Fibroblast of skin of right quadriceps (primary cell): ENCODE measurements at regions not wholly inside any gene's neighbourhood (a gene's known extent, or its start where the extent isn't known, plus 50 kb on each side); places are given as distances from the start of the nearest gene placed in this dataset.
"Not testable (repeated sequence)": the region's sequence is repeated elsewhere in the genome, so short reads cannot be mapped to it uniquely, and the experiment has no call there.

Source experiments
- DNase-seq: peaks from one replicate; pipeline ENCODE4 v3.0.0-alpha.2; 2013

DNA sequence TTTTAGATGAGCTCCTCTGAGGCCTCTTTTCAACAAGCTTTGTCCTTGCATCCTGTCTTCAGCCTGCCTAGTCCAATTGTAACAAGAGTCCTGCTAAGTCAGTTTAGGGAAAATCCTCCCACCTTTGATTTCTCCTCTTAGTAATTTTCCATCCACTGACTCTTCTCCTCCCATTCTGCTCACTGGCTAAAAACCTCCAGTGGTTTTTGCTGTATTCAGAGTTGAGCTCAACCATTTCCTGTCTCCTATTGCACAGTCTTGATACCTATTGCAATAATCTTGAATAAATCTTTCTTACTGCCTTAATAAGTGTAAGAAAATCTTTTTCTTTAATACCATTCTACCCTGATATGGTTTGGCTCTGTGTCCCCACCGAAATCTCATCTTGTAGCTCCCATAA is 117.8 kb upstream of the ENPP6 start:
- DNase-seq: no peak

DNA sequence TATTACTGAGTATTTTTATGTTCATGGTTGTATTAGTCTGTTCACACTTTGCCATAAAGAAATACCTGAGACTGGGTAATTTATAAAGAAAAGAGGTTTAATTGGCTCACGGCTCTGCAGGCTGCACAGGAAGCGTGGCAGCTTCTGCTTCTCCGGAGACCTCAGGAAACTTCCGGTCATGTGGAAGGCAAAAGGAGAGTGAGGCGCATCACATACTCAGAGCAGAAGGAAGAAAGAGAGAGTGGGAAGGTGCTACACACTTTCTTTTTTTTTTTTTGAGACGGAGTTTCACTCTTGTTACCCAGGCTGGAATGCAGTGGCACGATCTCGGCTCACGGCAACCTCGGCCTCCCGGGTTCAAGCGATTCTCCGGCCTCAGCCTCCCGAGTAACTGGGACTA is 115.8 kb upstream of the ENPP6 start:
- DNase-seq: not testable (repeated sequence)

DNA sequence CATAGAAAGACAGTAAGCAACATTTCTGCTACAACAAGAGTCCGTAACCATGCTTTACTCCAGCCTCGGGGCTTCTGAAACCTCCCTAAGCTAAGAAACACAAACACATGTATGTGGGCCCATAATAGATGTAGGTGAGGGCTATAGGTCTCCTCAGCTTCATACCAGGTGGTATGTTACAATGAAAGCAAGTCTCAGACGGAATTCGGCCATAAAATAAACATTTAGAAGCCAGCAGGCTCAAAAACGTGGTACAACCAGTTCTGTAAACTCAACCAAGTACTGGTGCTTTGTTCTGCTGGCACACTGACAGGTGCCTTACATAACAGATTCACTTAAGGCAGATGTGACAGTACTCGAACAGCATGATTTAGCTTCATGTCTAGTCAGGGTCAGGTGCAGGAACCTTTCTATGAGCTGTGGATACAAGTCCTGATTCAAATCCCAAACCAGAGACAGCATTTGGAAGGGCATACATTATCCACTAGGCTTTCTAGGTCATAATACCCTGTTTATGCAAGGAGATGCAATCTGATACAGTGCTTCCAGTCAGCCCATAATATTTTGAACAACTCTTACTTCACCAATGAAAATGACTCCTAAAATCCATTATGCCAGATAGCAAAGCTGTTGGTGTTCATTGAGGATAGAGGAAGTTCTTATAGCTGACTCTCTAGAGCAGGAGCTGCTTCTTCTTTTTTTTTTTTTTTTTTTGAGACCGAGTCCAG is 113.8 kb upstream of the ENPP6 start:
- no peak for DNase-seq

DNA sequence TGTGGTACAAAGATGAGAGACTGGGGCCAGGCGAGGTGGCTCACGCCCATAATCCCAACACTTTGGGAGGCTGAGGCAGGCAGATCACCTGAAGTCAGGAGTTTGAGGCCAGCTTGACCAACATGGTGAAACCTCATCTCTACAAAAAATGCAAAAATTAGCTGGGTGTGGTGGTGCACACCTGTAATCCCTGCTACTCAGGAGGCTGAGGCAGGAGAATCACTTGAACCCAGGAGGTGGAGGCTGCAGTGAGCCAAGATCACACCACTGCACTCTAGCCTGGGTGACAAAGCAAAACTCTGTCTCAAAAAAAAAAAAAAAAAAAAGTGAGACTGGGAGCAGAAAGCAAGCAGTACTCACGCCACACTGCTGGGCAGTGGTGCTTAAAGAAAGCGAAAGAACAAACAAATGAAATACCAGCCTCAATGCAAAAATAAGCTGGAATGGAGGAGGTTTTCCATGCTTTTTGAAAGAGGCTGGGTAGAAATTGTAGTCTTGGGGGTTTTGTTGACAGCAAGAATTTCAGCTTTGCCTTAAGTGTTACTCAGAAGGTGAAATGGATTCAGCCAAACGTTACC is 112.9 kb upstream of the ENPP6 start:
- DNase-seq: not testable (repeated sequence)

DNA sequence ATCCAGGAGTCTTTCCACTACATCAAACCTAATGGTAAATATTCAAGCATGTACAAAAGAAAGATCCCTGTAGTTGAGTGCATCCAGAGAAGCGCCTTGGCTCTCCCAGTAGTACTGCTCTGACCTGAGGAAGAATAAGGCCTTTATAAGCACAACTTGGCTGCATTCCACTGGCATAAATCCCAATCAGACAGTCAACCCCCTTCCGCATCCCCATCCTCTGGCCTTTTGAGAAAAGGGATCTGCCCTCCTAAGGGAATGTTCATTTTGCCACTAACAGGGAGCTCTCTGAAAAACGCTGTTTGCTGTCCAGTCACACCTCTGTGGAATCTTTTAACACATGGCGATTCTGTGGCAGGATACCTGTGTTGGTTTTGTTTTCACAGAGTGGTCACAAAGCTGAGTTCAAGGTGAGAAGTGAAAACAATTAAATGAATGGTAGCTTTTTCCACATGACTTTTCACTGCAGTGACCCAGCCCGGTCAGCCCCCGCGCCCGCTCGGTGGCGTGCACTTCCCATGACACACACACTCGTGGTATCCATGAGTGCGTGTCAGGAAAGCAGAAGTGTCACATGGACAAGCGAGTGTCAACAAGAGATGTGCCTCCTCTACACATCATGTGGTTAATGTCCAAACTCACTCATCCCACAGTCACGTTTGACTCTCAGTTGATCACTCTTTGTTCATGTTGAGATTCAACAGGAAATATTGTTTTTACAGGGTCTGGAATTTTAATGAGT is 112.2 kb upstream of the ENPP6 start:
- DNase-seq: no peak

DNA sequence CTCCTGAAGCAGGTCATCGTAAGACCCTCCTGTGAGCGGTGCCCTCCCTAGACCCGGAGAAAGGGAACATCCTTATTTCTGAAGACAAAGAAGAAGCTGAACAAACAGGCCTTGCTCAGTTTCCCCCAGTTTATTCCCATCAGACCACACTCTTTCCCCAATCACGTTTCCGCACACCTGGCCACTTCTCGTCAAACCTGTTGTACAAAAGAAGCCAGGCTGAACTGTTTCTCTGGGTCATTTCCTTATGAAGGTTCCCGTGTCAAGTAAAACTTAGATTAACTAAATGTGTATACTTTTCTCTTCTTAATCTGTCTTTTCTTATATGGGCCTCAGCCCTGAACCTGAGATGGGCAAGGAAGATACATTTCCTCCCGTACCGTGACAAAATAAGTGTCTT is 111.6 kb upstream of the ENPP6 start:
- no peak for DNase-seq

DNA sequence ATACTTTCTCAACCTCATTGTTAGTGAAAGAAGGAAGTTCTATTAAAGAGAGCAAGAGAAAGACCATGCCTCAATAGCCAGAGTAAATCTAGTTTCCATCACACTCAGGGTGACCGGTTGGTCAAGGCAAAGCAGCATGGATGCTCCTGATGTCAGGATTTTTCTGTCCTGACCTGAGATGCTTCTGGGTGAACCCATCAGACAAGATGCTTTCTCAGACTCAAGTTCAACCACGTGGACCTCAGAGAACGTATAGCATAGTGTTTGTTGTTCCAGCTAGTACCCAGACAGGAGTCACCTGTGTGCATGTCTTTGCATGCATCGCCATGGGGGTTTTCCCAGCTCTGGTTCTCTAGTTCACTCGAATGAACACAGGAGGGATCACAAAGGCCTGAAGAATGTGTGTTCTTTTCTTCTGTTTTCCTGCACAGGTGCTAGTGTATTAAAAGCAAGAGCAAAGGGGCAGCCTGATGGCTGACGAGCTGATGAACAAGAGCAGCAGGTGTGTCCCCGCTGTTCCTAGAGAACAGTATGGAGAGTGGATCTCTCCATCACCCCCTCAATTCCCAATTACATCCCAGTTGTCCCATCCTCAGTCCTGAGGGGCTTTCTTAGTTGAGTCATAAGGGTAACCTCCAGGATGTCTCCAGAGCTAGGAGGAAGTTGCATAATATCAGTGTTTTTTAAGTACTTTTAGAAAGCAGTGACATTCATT is 110.5 kb upstream of the ENPP6 start:
- DNase-seq: no peak

DNA sequence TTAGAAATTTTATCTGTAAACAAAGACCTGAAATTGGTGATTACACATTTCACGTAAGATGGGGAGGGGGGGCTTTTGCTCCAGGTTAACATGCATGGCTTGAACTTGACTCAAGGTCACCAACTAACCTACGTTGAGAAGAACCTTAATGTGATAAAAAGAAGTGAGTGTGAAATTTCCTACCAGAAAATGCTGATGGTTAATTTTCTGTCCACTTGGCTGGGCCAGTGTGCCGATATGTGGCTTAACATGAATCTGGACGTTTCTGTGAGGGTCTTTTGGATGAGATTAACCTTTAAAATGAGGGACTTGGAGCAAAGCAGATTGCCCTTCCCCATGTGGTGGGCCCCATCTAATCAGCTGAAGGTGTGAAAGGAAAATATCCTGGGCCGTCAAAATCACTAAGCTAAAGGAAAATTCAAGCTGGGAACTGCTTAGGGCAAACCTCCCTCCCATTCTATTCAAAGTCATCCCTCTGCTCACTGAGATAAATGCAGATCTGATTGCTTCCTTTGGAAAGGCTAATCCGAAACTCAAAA is 107.3 kb upstream of the ENPP6 start:
- no peak for DNase-seq

DNA sequence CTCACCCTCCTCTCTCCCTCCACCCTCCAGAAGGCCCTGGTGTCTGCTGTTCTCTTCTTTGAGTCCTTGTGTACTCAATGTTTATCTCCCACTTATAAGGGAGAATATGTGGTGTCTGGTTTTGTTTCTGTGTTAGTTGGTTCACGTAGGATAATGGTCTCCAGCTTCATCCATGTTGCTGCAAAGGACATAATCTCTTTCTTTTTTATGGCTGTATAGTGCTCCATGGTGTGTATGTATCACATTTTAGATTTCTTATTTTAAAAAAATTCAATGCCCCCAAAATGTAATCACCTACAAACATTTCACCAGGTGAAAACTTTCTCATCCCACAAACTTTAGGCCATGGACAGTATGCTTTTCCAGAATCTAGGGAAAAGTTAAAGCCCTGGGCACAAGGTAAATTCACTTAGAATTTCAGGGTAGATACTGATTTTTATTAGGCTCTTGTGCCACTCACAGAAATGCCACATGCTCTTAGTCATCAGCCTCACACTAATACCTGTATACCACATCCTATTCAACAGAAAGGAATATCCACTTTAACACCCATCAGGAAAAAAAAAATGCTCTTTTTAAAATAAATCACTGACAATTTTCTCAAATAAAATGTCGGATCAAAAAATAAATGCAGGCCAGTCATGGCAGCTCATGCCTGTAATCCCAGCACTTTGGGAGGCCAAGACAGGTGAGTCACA is 104.8 kb upstream of the ENPP6 start:
- no peak for DNase-seq

DNA sequence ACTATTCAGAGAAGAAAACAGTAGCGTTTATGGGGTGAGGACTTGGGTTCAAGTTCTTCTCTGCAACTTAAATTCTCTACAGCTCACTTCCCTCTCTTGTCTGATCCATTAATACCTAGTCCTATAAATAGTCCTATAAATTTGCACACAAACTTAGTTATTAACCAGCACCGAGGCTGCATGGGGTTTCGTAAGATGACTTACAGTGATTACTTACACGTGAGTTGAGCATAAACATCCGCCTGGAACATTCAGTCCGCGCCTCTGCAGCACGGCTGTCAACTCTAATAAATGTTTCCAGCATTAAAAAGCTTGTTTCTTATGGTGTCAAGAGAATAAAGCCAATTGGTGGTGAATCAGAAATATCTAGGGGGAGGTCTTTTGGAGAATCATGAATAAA is 103.0 kb upstream of the ENPP6 start:
- DNase-seq: no peak

DNA sequence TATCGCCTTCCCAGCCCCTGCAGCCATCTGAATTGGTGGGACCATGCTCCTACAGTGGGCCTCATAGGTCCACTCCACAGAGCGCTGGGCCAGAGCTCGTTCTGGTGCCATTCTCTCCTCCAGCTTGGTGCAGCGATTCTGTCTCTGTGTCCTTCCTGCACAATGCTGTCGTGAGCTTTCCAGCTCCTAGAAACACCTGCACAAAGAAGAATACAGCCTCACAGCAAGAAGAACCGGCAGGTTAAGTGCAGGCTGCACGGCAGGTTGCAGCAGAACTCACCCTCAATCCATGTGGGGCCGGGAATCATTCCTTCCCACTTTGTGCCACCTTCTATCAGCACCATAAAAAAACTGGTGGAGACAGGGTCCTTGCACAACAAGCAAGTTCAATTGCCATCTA is 101.2 kb upstream of the ENPP6 start:
- DNase-seq: no peak

DNA sequence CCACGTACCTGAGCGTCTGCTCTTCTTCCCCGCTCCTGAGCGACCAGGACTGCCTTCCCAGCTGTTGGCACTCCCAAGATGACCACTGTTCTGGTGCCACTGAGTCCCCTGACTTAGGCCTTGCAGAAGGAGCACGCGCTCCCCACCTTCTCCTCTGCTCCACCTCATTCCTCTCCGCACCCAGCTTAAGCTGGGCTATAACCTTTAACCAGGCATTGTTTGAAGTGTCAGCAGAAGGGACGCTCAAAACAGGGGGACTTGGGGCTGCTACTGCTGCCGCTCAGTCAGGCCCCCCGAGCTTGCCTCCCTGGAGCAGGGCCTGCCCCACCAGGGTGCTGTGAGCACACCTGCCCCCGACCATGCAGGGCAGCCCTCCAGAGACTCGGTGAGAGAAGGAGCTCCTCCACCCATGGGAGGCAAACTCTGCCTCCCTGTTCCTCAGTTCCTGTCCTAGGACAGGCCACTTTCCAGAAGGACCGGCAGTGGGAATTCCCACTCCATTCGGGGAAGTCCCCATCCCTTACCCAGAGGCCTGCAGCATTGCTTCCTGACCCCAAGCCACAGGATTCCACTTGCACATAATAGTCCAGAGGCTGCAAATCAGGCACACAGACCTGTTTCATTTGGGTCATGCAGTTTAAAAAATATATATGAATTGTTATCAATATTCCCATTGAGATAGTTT is 99.7 kb upstream of the ENPP6 start:
- DNase-seq: no peak

DNA sequence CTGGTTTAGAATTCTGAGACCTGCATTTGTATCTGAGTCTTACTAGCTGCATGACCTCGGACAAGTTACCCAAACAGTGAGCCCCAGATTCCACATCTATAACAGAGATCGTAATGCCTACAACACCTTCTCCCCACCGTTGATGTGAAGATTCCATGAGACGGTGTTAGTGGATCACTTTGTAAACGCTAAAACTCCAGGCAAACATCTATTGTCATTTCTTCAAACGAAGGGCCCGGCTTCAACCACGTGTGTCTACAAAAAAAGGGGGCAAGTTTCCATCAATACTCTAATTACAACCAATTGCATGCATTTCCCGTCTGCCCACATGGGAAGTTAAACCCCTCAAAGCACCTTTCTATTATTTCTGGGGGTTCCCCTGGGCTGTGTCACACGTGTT is 99.1 kb upstream of the ENPP6 start:
- DNase-seq: no peak

DNA sequence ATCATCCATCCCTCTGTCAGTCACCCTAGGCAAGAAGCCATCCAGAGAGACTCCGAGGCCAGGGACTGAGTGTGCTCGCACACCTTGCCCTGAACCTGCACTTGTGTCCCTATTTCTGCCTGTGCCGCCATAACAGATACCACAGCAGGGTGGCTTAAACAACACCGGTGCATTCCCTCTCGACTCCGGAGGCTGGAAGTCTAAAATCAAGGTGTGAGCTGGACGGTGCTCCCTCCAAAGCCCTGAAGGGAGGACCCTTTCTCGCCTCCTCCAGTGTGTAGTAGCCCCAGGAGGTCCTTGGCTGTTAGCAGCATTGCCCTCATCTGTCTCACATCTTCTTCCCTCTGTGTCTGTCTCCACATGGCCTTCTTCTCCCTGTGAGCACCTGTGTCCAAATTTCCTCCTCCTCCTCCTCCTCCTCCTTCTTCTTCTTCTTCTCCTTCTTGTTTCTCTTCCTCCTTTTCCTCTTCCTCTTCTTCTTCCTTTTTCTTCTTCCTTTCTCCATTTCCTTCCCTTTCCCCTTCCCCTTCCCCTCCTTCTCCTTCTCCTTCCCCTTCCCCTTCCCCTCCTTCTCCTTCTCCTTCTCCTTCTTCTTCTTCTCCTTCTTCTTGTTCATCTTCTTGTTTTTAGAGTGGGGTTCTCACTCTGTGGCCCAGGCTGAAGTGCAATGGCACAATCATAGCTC is 98.1 kb upstream of the ENPP6 start:
- no peak for DNase-seq

DNA sequence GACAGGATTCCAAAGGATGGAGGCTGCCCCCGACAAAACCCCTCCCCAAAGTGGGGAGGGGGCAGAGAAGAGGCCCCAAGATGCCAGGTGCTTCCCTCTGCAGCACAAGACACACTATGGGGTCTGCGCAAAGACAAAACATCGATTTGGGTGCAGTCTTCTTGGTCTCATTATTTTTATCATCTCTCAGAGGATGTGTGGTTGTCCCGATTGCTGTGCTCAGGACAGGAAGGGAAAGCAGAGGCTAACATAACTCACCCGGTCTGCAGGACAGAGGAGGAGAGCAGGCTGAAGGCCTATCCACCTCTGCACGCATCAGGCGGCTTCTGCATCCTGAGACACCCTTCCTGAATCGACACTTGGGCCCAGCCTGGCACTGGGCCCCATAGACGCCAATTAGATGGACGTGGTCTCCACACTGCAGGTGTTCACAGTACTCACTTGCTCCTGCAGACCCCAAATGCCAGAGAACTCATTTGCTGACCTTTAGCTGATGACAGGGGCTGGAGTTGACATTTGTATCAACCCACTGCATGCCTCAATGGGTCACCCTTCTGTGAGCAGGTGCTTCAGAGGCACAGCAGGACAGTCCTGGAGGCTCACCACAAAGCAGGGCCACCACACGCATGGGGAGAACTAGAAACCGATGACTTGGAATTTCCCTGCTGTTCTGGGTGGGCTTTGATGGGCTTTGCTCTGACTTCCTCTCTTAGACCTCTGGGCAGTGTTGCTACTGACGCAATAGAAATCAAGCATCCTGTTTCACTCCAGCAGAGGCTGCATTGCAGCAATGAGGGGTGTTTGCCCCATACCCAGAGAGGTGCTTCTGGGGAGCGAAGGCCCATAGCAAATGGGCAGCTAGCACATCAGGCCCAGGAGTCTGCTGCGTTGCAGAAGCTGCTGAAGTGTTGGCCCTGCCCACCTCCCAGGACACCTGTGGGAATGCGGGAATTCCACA is 96.3 kb upstream of the ENPP6 start:
- DNase-seq: no peak

DNA sequence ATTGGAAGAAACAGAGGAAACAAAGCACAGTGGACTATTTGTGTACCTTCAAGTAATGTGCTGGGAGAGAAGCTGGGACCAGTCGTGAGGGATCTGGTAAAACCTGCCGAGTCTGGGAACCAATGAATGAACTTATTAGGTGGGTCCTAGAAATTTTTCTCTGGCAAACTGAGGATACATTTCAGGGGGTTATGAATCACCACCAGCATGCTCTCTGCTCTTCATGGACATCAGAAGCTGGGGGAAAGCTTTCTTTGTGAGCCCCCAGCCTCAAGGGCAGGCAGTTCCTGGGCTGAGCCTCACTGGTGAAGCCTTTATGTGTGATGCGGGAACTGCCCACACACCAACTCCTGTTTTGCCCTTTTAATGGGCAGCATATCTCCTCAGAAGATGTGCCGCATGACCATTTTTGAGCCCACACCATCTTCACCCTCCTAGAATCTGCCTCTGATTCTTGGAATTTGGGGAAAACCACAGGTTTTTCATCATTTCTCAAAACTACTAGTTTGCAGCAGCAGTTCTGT is 95.4 kb upstream of the ENPP6 start:
- no peak for DNase-seq

DNA sequence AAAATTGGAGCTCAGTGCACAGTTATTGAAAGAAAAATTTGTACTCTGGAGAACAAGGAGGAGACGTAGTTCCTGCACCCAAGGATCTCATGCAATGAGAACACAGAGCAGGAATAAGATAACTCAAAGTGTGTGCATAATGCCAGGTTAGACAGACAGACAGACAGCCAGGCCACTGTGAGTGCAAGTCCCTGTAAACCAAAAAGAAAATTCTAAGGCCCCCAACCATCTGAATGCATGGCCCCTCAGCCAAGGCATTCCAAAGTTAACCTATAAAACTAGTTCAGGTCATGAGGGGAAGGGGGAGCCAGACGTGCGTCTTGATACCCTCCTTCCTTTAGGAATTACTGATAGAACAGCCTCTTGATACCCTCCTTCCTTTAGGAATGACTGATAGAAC is 94.5 kb upstream of the ENPP6 start:
- DNase-seq: no peak

DNA sequence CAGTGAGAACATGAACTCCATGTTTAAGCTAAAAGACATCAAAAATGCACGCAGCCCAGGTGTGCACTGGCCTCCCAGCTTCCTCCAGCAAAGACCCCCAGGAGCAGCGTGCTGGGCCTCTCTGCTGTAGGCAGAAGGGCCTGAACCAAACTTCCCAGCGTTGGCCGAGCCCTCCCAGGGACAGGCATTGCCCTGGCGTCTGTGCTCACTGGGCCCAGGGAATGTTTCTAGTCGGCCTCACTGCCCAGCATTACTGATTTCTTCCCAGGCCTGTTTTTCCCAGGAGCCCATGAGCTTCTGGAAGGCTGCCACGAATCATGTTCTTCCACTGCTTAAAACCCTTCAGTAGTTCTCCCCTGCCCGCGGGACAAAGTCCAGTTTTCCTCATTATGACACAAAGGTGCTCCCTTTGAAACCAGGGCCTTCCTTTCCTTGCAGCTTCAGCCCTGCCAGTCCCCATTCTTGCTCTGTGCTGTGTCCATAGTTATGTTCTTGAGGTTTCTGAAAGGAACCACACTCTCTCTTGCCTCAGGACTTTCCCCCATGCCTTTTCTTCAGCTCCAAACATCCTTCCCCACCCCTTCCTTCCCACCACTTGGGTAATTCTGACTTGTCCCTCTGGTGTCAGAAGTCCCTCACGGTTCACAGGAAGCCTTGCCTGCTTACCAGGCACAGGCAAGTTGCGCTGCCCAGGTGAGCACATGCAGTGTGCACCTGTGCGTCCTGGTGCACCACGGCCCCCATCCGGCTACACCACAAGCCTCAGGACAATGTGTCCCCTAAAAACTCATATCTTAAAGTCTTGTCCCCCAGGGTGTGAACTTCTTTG is 93.4 kb upstream of the ENPP6 start:
- no peak for DNase-seq

DNA sequence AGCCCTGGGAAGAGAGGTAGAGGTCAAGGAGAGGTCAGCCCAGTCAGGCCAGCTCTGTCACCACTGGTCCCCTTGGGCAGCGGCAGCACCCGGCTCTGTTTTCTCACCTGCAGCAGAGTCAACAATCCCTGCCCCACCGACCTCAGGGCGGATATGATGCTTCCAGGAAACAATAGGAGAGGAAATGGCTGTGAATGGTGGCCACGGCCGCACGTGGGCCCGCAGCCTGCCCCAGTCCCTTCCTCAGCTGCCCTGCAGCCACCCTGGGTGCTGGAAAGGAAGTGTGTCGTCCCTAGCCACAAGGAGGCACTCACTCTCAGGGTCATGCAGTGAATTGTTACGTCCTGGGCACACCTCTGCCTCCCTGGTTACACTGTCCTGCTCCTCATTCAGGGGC is 92.5 kb upstream of the ENPP6 start:
- DNase-seq: no peak
